ENCODE measurements at regions not wholly inside any gene's neighbourhood (a gene's known extent, or its start where the extent isn't known, plus 50 kb on each side); places are given as distances from the start of the nearest gene placed in this dataset.

DNA sequence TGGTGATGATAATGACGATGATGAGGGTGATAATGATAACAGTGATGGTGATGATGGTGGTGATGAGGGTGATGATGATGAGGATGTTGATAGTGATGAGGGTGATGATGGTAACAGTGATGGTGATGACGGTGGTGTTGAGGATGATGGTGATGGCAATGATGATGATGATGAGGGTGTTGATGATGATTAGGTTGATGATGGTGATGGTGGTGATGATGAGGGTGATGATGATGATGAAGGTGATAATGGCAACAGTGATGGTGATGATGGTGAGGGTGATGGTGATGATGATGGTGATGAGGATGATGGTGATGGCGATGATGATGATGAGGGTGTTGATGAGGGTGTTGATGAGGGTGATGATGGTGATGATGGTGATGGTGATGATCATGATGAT is 93.8 kb upstream of the ZNF469 start:
- no peak for TF ChIP-seq CTCF (conservative IDR thresholded peaks at IDR 0.05)
- no peak overlapping the region for H3K27ac ChIP-seq

DNA sequence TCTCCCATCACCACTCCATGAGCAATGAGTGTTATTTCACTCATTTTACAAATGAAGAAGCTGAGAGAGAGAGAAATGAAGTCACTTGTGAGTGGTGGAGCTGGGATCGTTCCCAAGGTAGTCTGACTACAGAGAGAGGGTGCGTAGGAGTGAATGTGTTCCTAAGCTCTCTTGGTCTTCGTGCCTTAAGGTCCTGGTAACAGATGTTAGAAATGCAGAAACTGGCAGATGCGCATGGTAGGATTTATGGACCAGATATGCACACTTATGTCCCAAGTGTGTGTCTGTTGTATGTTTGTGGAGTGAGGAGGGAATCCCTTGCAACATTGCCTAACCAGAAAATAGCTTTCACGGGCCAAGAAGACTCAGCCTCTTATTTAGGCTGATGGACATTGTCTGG is 93.2 kb upstream of the ZNF469 start:
- TF ChIP-seq CTCF (conservative IDR thresholded peaks at IDR 0.05): no peak
- H3K27ac ChIP-seq: no peak overlapping the region

GRCh38 chr16:88289968-88290401 is 92.8 kb upstream of the ZNF469 start:
- no peak overlapping the region for H3K27ac ChIP-seq
- TF ChIP-seq CTCF (conservative IDR thresholded peaks at IDR 0.05): no peak

DNA sequence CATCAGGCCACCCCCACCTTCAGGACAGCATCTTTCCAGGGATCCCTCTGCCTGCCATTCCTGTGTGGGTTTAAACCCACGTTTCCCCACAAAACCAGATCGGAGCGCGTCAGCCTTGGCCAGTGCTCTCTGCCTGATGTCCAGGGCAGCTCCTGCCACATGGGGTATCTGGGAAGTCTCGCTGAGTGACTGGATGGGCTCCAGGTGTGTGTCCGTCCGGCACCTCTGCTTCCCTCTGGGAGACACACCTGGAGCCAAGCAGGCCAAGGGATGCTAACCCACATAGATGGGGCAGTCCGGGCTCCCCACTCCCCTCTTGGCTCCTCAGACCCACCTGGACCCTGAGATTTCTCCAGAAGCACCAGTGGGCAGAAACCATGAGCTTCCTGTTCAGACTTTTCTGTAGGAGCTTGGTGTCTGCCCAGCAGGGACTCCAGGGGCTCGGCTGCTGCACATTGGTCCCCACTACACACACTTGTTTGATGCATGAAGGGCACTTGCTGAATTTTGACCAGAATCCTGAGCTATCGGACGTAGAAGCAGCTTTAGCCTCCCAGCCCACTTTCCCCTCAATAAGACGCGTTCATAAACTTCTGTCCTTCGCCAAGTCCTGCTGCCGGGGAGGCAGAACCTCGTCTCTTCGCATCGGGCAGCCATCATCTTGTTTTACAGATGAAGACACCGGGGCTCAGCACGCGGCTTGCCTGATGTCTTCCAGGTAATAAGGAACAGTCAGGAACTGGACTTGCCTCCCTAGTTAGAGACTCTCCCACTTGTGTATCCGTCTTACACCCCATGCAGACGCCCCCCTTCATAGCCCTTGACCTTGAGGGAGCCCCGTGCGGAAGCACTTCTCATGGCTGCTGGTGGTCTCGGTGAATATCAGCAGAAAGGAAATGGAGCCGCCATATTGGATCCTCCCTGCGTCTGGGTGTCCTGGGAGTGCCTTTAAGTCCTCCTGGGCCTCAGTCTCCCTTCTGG is 91.6 kb upstream of the ZNF469 start:
- no peak for TF ChIP-seq CTCF (conservative IDR thresholded peaks at IDR 0.05)
- no peak overlapping the region for H3K27ac ChIP-seq

DNA sequence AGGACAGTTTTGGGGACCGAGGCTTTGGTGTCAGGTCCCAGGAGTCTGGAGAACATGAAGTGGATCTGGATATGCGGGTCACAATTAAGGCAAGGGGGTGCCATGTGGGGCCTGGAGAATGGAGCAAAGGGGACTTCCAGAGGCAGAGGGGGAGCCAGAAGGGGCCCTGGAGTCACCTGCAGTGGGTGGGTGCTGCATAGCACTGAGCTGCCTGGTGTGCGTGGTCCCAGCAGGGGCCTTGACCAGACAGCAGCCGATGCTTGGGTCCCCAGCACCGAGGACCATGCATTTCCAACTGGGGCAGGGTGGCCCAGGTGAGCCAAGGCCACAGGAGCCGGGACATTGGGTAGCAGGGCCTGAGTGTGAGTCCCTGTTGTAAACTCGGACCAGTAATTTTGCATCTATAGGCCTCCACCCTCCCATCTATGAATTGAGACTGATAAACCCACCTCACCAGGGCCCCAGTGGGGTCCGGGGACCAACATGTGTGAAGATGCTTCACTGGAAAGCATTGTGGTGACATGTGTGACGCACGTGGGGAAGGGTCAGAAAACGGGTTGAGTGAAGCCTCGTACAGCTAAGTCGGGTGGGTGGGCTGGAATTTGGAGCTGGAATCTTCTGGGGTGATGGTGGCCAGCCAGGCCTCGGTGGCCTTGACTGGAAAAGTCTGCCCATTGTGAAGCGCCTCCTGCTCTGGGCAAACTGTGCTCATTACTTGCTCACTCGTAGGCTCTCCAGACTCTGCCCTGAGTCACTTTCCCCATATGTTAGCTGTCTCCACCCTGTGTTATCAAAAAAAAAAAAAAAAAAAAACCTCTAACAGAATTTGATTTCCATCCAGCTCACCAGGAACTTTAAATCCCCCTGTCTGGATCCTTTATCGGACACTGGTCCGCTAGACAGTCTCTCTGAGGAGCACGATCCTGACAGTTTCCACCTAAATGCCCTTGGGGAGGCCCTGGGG is 90.5 kb upstream of the ZNF469 start:
- H3K27ac ChIP-seq: no peak overlapping the region
- TF ChIP-seq CTCF (conservative IDR thresholded peaks at IDR 0.05): no peak

DNA sequence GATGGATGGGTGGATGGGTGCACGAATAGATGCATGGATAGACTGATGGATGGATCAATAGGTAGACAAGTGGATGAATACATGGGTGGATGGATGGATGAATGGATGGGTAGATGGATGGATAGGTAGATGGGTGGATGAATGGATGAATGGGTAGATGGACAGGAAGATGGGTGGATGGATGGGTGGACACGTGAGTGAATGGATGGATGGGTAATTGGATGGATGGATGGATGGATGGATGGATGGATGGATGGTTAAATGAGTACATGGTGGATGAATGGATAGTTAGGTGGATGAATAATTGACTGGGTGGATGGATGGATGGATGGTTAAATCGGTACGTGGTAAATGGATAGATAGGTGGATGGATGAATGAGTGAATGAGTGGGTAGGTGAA is 89.7 kb upstream of the ZNF469 start:
- H3K27ac ChIP-seq: no peak overlapping the region
- TF ChIP-seq CTCF (conservative IDR thresholded peaks at IDR 0.05): no peak

All from VCaP (cell line).